ENCODE measurements at regions not wholly inside any gene's neighbourhood (a gene's known extent, or its start where the extent isn't known, plus 50 kb on each side); places are given as distances from the start of the nearest gene placed in this dataset.

DNA sequence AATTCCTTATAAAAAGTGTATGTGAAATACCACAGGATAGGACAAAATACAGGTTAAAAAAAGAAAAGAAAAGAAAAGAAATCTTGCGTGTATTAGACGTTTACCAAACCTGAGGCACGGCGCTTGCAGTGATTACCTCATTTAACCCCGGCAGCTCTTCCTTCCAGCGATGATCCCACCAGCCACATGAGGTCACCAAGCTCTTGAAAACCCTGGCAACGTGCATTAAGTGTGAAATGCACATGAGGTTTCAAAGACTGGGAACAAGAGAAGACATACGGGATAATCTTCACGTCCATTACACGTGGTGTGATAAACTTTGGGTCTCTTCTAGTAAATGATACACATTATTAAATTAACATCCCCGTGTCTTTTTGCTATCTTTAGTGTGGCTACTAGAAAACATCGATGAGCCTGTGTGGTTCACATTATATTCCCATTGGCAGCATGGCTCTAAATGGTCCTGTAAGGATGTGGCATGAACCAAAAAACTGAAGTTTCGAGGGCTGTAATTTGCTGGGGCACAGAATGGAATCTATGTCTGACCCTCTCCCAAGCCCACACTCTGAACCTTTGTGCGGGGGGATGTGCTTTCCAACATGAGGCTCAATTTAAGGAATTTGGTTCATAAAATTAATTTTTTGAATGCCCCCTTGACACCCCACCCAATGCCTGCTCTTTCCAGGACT, 59.2 kb upstream of the THBS2 start:
- TF ChIP-seq EZH2 (IDR thresholded peaks at IDR 0.05; ENCODE audit: low read length, unreplicated experiment) (no peak), CTCF (conservative IDR thresholded peaks at IDR 0.05; ENCODE audit: low read depth, low read length) (no peak)

All from PC-3 (cell line).